ENCODE measurements at regions not wholly inside any gene's neighbourhood (a gene's known extent, or its start where the extent isn't known, plus 50 kb on each side); places are given as distances from the start of the nearest gene placed in this dataset.

DNA sequence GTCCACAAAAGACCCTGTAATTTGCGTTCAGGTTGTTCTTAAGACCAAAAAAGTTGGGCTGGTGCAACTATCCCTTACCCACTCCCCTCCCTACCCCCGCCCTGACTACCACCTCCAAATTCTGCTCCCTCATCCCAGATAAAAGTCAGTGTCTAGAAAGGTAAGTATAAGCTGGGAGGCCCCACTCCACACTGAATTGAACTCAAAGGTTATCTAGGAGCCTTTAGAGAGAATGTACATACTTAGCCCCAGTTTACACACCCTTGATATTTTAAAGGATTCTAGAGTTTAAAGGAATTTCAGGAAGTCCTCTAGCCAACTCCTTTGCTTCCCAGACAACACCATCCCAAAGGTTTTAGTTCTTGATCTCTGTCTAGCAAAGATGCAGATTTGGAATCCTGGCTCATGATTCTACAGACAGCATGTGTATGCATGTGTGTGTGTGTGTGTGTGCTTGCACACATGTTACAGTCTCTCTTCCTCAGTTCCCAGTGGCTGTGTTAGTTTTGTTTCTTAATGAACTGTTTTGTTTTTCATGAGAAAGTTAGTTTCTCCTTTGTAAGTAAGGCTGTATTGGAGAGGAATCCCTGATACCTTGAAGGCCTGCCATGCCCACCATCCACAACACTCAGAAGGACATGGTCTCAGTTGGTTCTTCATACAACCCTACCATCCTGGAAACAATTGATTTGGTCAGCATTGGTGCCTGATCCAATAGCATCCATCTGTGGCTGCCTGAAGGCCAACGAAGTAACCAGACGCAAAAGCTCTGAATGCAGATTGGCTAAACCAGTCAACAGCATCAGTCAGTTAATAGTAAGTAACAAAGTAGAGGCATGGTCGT is 281.3 kb downstream of the SOX9 start:
- Mint-ChIP-seq H3K27me3 (ENCODE audit: insufficient read depth, unreplicated experiment) (no peaks in the 10 kb centered on the region), H3K27ac (ENCODE audit: unreplicated experiment) (peak overlapping the region; percentile 21), H3K4me1 (ENCODE audit: low read depth, unreplicated experiment) (peaks cover 56% of the 10 kb centered on the region), H3K36me3 (ENCODE audit: insufficient read depth, unreplicated experiment) (peaks cover 37% of the 10 kb centered on the region), H3K9me3 (ENCODE audit: unreplicated experiment) (peaks cover 11% of the 10 kb centered on the region), H3K4me3 (ENCODE audit: unreplicated experiment) (no peak overlapping the region)
- DNase-seq = no peak
- ChIA-PET POLR2A (no interaction called here), CTCF (no interaction called here)
- Histone ChIP-seq H3K9me3 (0 out of 2 replicates have a peak, but pooled peaks cover 3% of the 10 kb centered on the region), H3K27me3 (replicated peaks; ENCODE audit: control insufficient read depth, insufficient read depth, low read length) (no peaks in the 10 kb centered on the region), H3K4me3 (ENCODE audit: low read depth, low read length) (no peak overlapping the region), H3K36me3 (ENCODE audit: control insufficient read depth, insufficient read depth, low read length) (0 out of 2 replicates have a peak, but pooled peaks cover 3% of the 10 kb centered on the region), H3K4me1 (peaks cover 82% of the 10 kb centered on the region)
- intact Hi-C loops (cut with micrococcal nuclease; ENCODE audit: unreplicated experiment) = loop anchor here (5.0 kb wide), 1 partner anchor 115 kb away; no protein-coding TSS in a partner anchor
- no TSS peak for BruUV-seq (replicated peaks)
- TF ChIP-seq, protein P1, sequence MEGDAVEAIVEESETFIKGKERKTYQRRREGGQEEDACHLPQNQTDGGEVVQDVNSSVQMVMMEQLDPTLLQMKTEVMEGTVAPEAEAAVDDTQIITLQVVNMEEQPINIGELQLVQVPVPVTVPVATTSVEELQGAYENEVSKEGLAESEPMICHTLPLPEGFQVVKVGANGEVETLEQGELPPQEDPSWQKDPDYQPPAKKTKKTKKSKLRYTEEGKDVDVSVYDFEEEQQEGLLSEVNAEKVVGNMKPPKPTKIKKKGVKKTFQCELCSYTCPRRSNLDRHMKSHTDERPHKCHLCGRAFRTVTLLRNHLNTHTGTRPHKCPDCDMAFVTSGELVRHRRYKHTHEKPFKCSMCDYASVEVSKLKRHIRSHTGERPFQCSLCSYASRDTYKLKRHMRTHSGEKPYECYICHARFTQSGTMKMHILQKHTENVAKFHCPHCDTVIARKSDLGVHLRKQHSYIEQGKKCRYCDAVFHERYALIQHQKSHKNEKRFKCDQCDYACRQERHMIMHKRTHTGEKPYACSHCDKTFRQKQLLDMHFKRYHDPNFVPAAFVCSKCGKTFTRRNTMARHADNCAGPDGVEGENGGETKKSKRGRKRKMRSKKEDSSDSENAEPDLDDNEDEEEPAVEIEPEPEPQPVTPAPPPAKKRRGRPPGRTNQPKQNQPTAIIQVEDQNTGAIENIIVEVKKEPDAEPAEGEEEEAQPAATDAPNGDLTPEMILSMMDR (IDR thresholded peaks at IDR 0.05; ENCODE audit: insufficient read depth in 1 of 2, low read depth in 1 of 2, low read length in 1 of 2, severe bottlenecking in 1 of 2, unreplicated experiment in 1 of 2) = no peak

DNA sequence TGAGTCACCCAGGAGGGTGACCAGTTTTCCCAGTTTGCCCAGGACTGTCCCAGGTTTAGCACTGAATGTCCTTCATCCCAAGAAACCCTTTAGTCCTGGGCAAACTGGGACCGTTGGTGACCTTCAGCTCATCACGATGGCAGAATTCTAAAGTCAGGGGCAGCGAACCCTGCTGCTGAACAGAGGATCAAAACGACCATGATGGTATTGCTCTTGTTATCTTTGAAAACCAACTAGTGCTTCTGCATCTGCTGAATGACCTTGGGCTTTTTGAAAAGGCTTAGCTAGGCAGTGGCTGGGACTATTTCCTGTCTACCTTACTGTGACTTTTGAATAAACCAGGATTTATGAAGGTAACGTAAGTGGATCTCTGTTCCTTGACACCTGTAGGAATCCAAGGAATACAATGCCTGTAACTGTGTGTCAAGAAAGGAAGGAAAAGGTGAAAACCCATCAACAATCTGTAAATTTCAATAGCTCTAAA is 281.9 kb downstream of the SOX9 start:
- ChIA-PET CTCF (no interaction called here), POLR2A (no interaction called here)
- no peak overlapping the region for H3K4me3 Mint-ChIP-seq (ENCODE audit: unreplicated experiment)
- BruUV-seq (replicated peaks) = no TSS peak
- H3K9me3 Mint-ChIP-seq (ENCODE audit: unreplicated experiment) = peaks cover 12% of the 10 kb centered on the region
- H3K27me3 Mint-ChIP-seq (ENCODE audit: insufficient read depth, unreplicated experiment) = no peaks in the 10 kb centered on the region
- TF ChIP-seq, protein P1 (IDR thresholded peaks at IDR 0.05; ENCODE audit: insufficient read depth in 1 of 2, low read depth in 1 of 2, low read length in 1 of 2, severe bottlenecking in 1 of 2, unreplicated experiment in 1 of 2) = no peak
- peaks cover 55% of the 10 kb centered on the region for H3K4me1 Mint-ChIP-seq (ENCODE audit: low read depth, unreplicated experiment)
- no peak overlapping the region for H3K27ac Mint-ChIP-seq (ENCODE audit: unreplicated experiment)
- peaks cover 35% of the 10 kb centered on the region for H3K36me3 Mint-ChIP-seq (ENCODE audit: insufficient read depth, unreplicated experiment)
- intact Hi-C loops (cut with micrococcal nuclease; ENCODE audit: unreplicated experiment) = loop anchor here (5.0 kb wide), 1 partner anchor 115 kb away; no protein-coding TSS in a partner anchor
- Histone ChIP-seq H3K27me3 (replicated peaks; ENCODE audit: control insufficient read depth, insufficient read depth, low read length) (no peaks in the 10 kb centered on the region), H3K4me1 (peaks cover 88% of the 10 kb centered on the region), H3K36me3 (ENCODE audit: control insufficient read depth, insufficient read depth, low read length) (0 out of 2 replicates have a peak, but pooled peaks cover 3% of the 10 kb centered on the region), H3K4me3 (ENCODE audit: low read depth, low read length) (no peak overlapping the region), H3K9me3 (0 out of 2 replicates have a peak, but pooled peaks cover 3% of the 10 kb centered on the region)
- DNase-seq = no peak

DNA sequence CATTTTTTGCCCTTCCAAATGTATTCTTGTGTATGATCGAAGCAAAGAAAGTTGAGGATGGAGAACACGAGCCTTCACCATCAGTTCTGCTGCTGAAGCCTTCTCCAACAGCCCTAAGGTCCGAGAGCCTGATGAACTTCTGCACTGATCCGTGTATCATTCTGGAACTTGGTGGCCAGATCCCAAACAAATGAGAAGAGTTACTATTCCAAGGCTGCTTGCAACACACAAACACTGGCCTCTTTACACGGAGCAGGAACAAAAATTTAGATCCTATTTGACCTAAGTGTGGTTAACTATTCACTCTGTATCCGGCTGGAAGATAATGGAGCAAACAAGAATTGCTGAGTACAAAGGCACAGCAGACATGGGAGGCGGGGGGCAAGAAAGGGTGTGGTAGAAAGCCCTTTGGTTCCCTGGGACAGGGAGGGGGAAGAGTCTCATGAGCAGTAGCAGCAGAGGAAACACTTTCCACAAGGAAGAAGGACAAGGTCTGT is 282.9 kb downstream of the SOX9 start:
- Histone ChIP-seq H3K9me3 (0 out of 2 replicates have a peak, but pooled peaks cover 3% of the 10 kb centered on the region), H3K27me3 (replicated peaks; ENCODE audit: control insufficient read depth, insufficient read depth, low read length) (no peaks in the 10 kb centered on the region), H3K4me1 (peaks cover 93% of the 10 kb centered on the region), H3K4me3 (ENCODE audit: low read depth, low read length) (no peak overlapping the region), H3K36me3 (ENCODE audit: control insufficient read depth, insufficient read depth, low read length) (0 out of 2 replicates have a peak, but pooled peaks cover 5% of the 10 kb centered on the region)
- POLR2A ChIA-PET = no interaction called here
- BruUV-seq (replicated peaks) = no TSS peak
- intact Hi-C loops (cut with micrococcal nuclease; ENCODE audit: unreplicated experiment) = loop anchor here (1.0 to 5.0 kb wide), 3 partner anchors 10 to 116 kb away; no protein-coding TSS in a partner anchor
- Mint-ChIP-seq H3K4me1 (ENCODE audit: low read depth, unreplicated experiment) (peaks cover 58% of the 10 kb centered on the region), H3K36me3 (ENCODE audit: insufficient read depth, unreplicated experiment) (peaks cover 26% of the 10 kb centered on the region), H3K9me3 (ENCODE audit: unreplicated experiment) (peaks cover 12% of the 10 kb centered on the region), H3K4me3 (ENCODE audit: unreplicated experiment) (peak overlapping the region; percentile 12), H3K27me3 (ENCODE audit: insufficient read depth, unreplicated experiment) (no peaks in the 10 kb centered on the region), H3K27ac (ENCODE audit: unreplicated experiment) (peak overlapping the region; percentile 71)
- CTCF ChIA-PET = no interaction called here
- DNase-seq = peak; percentile 75 to 87
- TF ChIP-seq, protein P1 (IDR thresholded peaks at IDR 0.05; ENCODE audit: insufficient read depth in 1 of 2, low read depth in 1 of 2, low read length in 1 of 2, severe bottlenecking in 1 of 2, unreplicated experiment in 1 of 2) = no peak

All from Caco-2 (cell line).